Mucosa of descending colon (tissue), 3 donors: ENCODE measurements at regions not wholly inside any gene's neighbourhood (a gene's known extent, or its start where the extent isn't known, plus 50 kb on each side); places are given as distances from the start of the nearest gene placed in this dataset.

Experiments
- ATAC-seq: fragments of 200-7000 bp; cut with Tn5 transposase; one replicate; pipeline ENCODE4 v1.9.1; 2020; ENCODE audit warnings: mild to moderate bottlenecking, moderate library complexity
- DNase-seq, 3 donors: peaks; one replicate each; pipeline ENCODE4 v3.0.0-alpha.2; 2020
- H3K36me3 ChIP-seq: fragments of 200-600 bp; one replicate; pipeline ENCODE4 v1.8.0; 2021; ENCODE audit warnings: low read depth, mild to moderate bottlenecking
- H3K4me1 ChIP-seq: fragments of 200-600 bp; one replicate; pipeline ENCODE4 v1.8.0; 2021; ENCODE audit warnings: low read depth, mild to moderate bottlenecking
- H3K4me3 ChIP-seq: fragments of 200-600 bp; one replicate; pipeline ENCODE4 v1.8.0; 2021; ENCODE audit warnings: mild to moderate bottlenecking
- H3K9me3 ChIP-seq: fragments of 200-600 bp; one replicate; pipeline ENCODE4 v1.8.0; 2021; ENCODE audit warnings: mild to moderate bottlenecking
- CTCF ChIP-seq: fragments of 200-600 bp; IDR thresholded peaks from one replicate; pipeline ENCODE4 v1.8.0; 2022; ENCODE audit warnings: antibody characterized with exemption, mild to moderate bottlenecking
- intact Hi-C, 2 donors: fragments of 100-400 bp; cut with DNase I in 1 of 2; cut with micrococcal nuclease in 1 of 2; formaldehyde crosslinking; loops; one replicate each; pipeline versions ENCODE4 v1.11.0 to v1.11.1; 2022; cut with DNase I, micrococcal nuclease
- donor health status: DM: no; HTN: no; CAD: no; lungs with moderate emphysema.
- donor health status: DM: no; HTN: no; CAD: no.
- donor health status: DM: no; HTN: yes; CAD: no.

DNA sequence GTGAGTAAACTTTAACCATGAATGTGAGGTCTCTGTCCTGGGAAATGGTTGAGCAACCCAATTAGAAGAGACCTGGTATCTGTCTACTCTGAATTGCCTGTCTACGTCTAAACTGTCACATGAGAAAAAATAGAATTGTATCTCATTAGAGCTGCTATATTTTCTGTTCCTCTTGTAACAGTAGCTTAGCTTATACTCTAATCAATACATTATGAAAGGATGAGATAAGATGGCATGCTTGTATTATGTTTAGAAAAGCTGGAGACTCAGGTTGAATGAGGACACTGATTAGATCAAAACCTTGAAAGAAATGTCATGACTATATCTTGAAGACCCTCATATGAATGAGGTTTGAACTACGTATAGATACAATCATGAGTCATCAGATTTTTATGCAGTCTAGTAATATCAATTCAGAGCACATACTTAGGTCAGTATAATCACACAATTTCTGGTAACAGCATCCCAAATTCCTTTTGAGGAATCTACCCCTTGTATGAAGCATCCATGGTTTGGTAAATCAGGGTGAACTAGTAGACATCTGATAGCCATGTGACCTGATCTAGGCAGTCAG is 561.5 kb upstream of the CHORDC1 start:
- H3K36me3 ChIP-seq: no peaks in the 10 kb centered on the region
- intact Hi-C loops: no loop called here
- no peak for TF ChIP-seq CTCF
- H3K9me3 ChIP-seq: peaks cover 44% of the 10 kb centered on the region
- DNase-seq (no peak), ATAC-seq (no peak)
- H3K4me1 ChIP-seq: no peaks in the 10 kb centered on the region
- no peak overlapping the region for H3K4me3 ChIP-seq

DNA sequence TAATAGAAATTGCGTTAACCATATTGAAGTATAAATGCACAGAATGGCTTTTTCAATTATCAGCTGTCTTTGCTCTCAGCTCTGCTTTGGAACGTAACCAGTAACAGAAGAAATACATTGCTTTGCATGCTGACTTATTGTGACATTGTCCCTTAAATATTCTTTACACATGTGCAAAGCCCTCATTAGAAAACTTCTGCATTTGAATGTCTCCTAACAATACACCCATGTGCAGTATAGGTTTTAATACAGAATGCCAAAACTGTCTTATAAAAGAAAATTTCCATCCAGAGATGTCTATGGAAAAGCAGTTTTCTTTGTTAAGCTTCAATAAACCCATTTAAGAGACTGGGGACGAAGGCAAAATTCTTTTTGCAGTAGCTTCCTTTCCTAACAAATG is 560.3 kb upstream of the CHORDC1 start:
- no peaks in the 10 kb centered on the region for H3K4me1 ChIP-seq
- no peak for DNase-seq
- no peak overlapping the region for H3K4me3 ChIP-seq
- H3K36me3 ChIP-seq: no peaks in the 10 kb centered on the region
- no peak for ATAC-seq
- intact Hi-C loops: no loop called here
- TF ChIP-seq CTCF: no peak
- peaks cover 39% of the 10 kb centered on the region for H3K9me3 ChIP-seq

DNA sequence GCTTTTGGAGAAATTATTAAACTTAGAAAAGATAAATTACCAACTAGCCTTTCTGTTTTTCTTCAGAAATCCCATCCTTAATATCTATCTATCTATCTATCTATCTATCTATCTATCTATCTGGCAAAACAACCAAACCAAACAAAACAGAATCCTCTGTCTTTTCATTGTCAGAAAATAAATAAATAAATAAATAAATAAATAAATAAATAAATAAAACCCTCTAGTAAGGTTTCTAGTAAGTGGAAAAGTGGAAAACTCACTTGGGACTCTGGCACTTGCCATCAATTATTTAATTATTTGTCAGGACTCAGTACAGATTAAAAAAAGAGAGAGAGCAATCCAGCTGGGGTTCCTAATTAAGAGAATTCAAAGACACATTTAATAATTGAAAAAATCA is 556.2 kb upstream of the CHORDC1 start:
- ATAC-seq (no peak), DNase-seq (no peak)
- H3K36me3 ChIP-seq: no peaks in the 10 kb centered on the region
- H3K9me3 ChIP-seq: peaks cover 38% of the 10 kb centered on the region
- H3K4me1 ChIP-seq: no peaks in the 10 kb centered on the region
- no peak for TF ChIP-seq CTCF
- intact Hi-C loops: no loop called here
- H3K4me3 ChIP-seq: no peak overlapping the region

- Histone ChIP-seq H3K36me3 (no peaks in the 10 kb centered on the region), H3K4me3 (no peak overlapping the region), H3K9me3 (peaks cover 33% of the 10 kb centered on the region), H3K4me1 (no peaks in the 10 kb centered on the region)
- no peak for TF ChIP-seq CTCF
- ATAC-seq (no peak), DNase-seq (no peak)
- intact Hi-C loops: no loop called here
These were observed 552.8 kb upstream of the CHORDC1 start for GRCh38 chr11:90775567-90776165.

DNA sequence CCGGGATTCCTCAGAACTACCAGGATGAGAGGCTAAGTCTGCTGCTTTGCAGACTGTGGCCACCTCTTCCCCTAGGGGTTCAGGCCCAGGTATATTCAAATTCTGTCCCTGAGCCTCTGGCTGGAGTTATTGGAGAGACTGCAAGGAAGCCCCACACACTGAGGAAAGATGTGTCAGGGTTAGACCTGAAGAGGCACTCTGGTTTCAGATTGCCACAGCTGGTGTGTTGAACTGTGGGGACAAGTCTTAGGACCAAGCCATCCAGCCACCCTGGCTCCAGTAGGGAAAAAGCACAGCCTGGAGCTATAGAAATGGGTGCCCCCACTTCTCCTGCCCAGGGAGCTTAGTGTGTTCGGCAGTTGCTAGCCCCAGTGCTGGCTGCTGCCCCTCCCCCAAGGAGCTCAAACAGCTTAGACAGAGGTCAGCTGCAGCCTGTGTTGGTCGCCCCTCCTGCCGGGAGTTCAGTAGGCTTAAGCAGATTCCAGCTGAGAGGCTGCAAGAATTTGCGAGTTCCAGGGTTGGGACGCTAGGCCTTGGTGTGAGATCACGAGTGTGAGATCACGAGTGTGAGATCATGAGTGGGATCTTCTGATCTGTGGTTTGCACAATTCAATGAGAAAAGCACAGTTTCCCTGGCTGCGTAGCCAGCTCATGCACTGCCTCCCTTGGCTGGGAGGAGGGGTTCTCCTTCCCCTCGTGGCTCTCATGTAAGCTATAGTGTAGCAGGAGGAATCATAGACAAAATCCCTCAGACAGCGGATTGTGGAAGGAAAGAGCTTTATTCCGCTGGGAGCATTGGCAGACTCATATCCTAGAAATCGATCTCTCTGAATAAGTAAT is 552.1 kb upstream of the CHORDC1 start:
- Histone ChIP-seq H3K36me3 (no peaks in the 10 kb centered on the region), H3K9me3 (peaks cover 33% of the 10 kb centered on the region), H3K4me3 (no peak overlapping the region), H3K4me1 (no peaks in the 10 kb centered on the region)
- DNase-seq: peak in 1 of 3 donors; percentile 22
- ATAC-seq: no peak
- intact Hi-C loops: no loop called here
- no peak for TF ChIP-seq CTCF
